ENCODE measurements at regions not wholly inside any gene's neighbourhood (a gene's known extent, or its start where the extent isn't known, plus 50 kb on each side); places are given as distances from the start of the nearest gene placed in this dataset.

GRCh38 chr13:105319875-105320274 is 1215.6 kb downstream of the EFNB2 start:
- no peak overlapping the region for H3K18ac ChIP-seq (ENCODE audit: low read depth, low read length)
- no peak overlapping the region for H2AFZ ChIP-seq (replicated peaks; ENCODE audit: low read length, poor library complexity)
- no peak overlapping the region for H2AK9ac ChIP-seq (replicated peaks; ENCODE audit: low read depth, low read length, poor library complexity)
- no peaks in the 10 kb centered on the region for H3K27me3 ChIP-seq (ENCODE audit: control insufficient read depth, insufficient read depth, low read length)
- no peak for ATAC-seq (ENCODE audit: low read depth)
- no peak for TF ChIP-seq MAFK (IDR thresholded peaks at IDR 0.05; ENCODE audit: low read depth, low read length)
- no peak for TF ChIP-seq BHLHE40 (IDR thresholded peaks at IDR 0.05; ENCODE audit: low read depth, low read length)
- TF ChIP-seq SMC3 (IDR thresholded peaks at IDR 0.05; ENCODE audit: low read depth, low read length): no peak
- TF ChIP-seq ELK1 (IDR thresholded peaks at IDR 0.05; ENCODE audit: borderline replicate concordance, low read depth, low read length): no peak
- no peak for TF ChIP-seq USF2 (IDR thresholded peaks at IDR 0.05; ENCODE audit: low read depth, low read length)
- no peak for TF ChIP-seq RFX5 (IDR thresholded peaks at IDR 0.05; ENCODE audit: low read depth, low read length)
- no peak for TF ChIP-seq MAZ (IDR thresholded peaks at IDR 0.05; ENCODE audit: borderline replicate concordance, low read depth, low read length)
- no peak for TF ChIP-seq CEBPB (IDR thresholded peaks at IDR 0.05; ENCODE audit: low read depth, low read length)
- TF ChIP-seq RAD21 (IDR thresholded peaks at IDR 0.05; ENCODE audit: low read length): no peak
- no peak for TF ChIP-seq FOS (IDR thresholded peaks at IDR 0.05; ENCODE audit: low read depth, low read length)
- TF ChIP-seq NFE2L2 (IDR thresholded peaks at IDR 0.05; ENCODE audit: low read depth, low read length): no peak
- no peak for TF ChIP-seq RCOR1 (IDR thresholded peaks at IDR 0.05; ENCODE audit: insufficient replicate concordance, low read length)
- no peak for TF ChIP-seq CHD1 (IDR thresholded peaks at IDR 0.05; ENCODE audit: low read depth, low read length)
- no peak for TF ChIP-seq CTCF (conservative IDR thresholded peaks at IDR 0.05; ENCODE audit: low read depth, low read length)
- no peak for TF ChIP-seq POLR2A (IDR thresholded peaks at IDR 0.05; ENCODE audit: low read depth, low read length)
- no peak for TF ChIP-seq MXI1 (IDR thresholded peaks at IDR 0.05; ENCODE audit: borderline replicate concordance, low read depth, low read length)
- no peak overlapping the region for H4K8ac ChIP-seq (ENCODE audit: low read depth in 2 of 2, low read length in 2 of 2)
- H3K4ac ChIP-seq (ENCODE audit: low read depth, low read length): no peak overlapping the region
- no CpG with 5 or more reads among the region's 6 CpGs for WGBS, 2 experiments (ENCODE audit: extremely low coverage in 2 of 2, insufficient read length in 1 of 2)
- in situ Hi-C loops (cut with MboI; ENCODE audit: low sequenced_read_pairs) (no loop called here), intact Hi-C loops (cut with micrococcal nuclease) (no loop called here), dilution Hi-C loops (cut with HindIII; ENCODE audit: low sequenced_read_pairs, unreplicated experiment) (no loop called here)
- no peak overlapping the region for H2BK120ac ChIP-seq (ENCODE audit: low read depth, low read length)
- H3K14ac ChIP-seq (replicated peaks; ENCODE audit: low read depth, low read length): no peak overlapping the region
- no peaks in the 10 kb centered on the region for H3K36me3 ChIP-seq (ENCODE audit: control insufficient read depth, insufficient read depth, low read length)
- no peaks in the 10 kb centered on the region for H3K9me1 ChIP-seq (ENCODE audit: insufficient read depth, low read length)
- H2BK20ac ChIP-seq (ENCODE audit: low read depth, low read length): no peak overlapping the region
- ChIA-PET POLR2A (ENCODE audit: unreplicated experiment) (no interaction called here), CTCF (no interaction called here)
- no peak overlapping the region for H2BK5ac ChIP-seq (ENCODE audit: low read depth, low read length, poor library complexity, severe bottlenecking)
- no peaks in the 10 kb centered on the region for H3K9me3 ChIP-seq (ENCODE audit: control insufficient read depth, insufficient read depth, low read length)
- no peak overlapping the region for H3K9ac ChIP-seq (ENCODE audit: low read depth, low read length)
- no peak overlapping the region for H3K56ac ChIP-seq (ENCODE audit: extremely low read depth, insufficient read depth, low read length)
- no peak overlapping the region for H2BK15ac ChIP-seq (ENCODE audit: low read depth, low read length)
- no peaks in the 10 kb centered on the region for H3K79me1 ChIP-seq (ENCODE audit: low read depth in 1 of 2, low read length in 2 of 2)
- H4K5ac ChIP-seq (ENCODE audit: low read depth, low read length): no peak overlapping the region
- no peak for DNase-seq
- no peak overlapping the region for H2AK5ac ChIP-seq (ENCODE audit: low read depth, low read length)
- H3K27ac ChIP-seq (ENCODE audit: insufficient read depth, low read length): no peak overlapping the region
- no peak overlapping the region for H3K4me2 ChIP-seq (ENCODE audit: low read depth, low read length)
- no peak overlapping the region for H3K23ac ChIP-seq (ENCODE audit: low read depth, low read length)
- no peaks in the 10 kb centered on the region for H3K4me1 ChIP-seq (ENCODE audit: control insufficient read depth, insufficient read depth, low read length)
- H4K91ac ChIP-seq (ENCODE audit: insufficient read depth, low read depth, low read length): no peak overlapping the region
- no TSS peak for BruUV-seq (replicated peaks)
- no peak overlapping the region for H3K4me3 ChIP-seq (ENCODE audit: insufficient read depth, low read depth, low read length)
- H4K20me1 ChIP-seq (ENCODE audit: insufficient read depth, low read length): no peaks in the 10 kb centered on the region

Measured in IMR-90 (cell line).